ENCODE measurements at regions not wholly inside any gene's neighbourhood (a gene's known extent, or its start where the extent isn't known, plus 50 kb on each side); places are given as distances from the start of the nearest gene placed in this dataset.

- DNase-seq (ENCODE audit: low spot score): peak; percentile 78
Measured at GRCh38 chr15:77821188-77821958, 188.7 kb upstream of the LINGO1 start.

GRCh38 chr15:77819851-77820728 lies 187.4 kb upstream of the LINGO1 start:
- no peak for DNase-seq (ENCODE audit: low spot score)

GRCh38 chr15:77819048-77819850 lies 186.5 kb upstream of the LINGO1 start:
- no peak for DNase-seq (ENCODE audit: low spot score)

- DNase-seq (ENCODE audit: low spot score): no peak
Measured at GRCh38 chr15:77818484-77819047, 185.9 kb upstream of the LINGO1 start.

GRCh38 chr15:77817434-77817833 lies 184.7 kb upstream of the LINGO1 start:
- no peak for DNase-seq (ENCODE audit: low spot score)

GRCh38 chr15:77816983-77817382 lies 184.3 kb upstream of the LINGO1 start:
- no peak for DNase-seq (ENCODE audit: low spot score)

- DNase-seq (ENCODE audit: low spot score): no peak
Measured at GRCh38 chr15:77815015-77815414, 182.3 kb upstream of the LINGO1 start.

GRCh38 chr15:77812664-77813063 lies 180.0 kb upstream of the LINGO1 start:
- no peak for DNase-seq (ENCODE audit: low spot score)

GRCh38 chr15:77811270-77811669 lies 178.6 kb upstream of the LINGO1 start:
- DNase-seq (ENCODE audit: low spot score): no peak

GRCh38 chr15:77810130-77810571 lies 177.4 kb upstream of the LINGO1 start:
- DNase-seq (ENCODE audit: low spot score): no peak

GRCh38 chr15:77808581-77809177 lies 176.0 kb upstream of the LINGO1 start:
- DNase-seq (ENCODE audit: low spot score): no peak

- DNase-seq (ENCODE audit: low spot score): no peak
Measured at GRCh38 chr15:77808075-77808474, 175.4 kb upstream of the LINGO1 start.

GRCh38 chr15:77807611-77808010 lies 174.9 kb upstream of the LINGO1 start:
- DNase-seq (ENCODE audit: low spot score): no peak

GRCh38 chr15:77807115-77807514 lies 174.4 kb upstream of the LINGO1 start:
- DNase-seq (ENCODE audit: low spot score): no peak

- no peak for DNase-seq (ENCODE audit: low spot score)
Measured at GRCh38 chr15:77804210-77804609, 171.5 kb upstream of the LINGO1 start.

- DNase-seq (ENCODE audit: low spot score): no peak
Measured at GRCh38 chr15:77803487-77803886, 170.8 kb upstream of the LINGO1 start.

GRCh38 chr15:77800305-77800704 lies 167.6 kb upstream of the LINGO1 start:
- no peak for DNase-seq (ENCODE audit: low spot score)

- no peak for DNase-seq (ENCODE audit: low spot score)
Measured at GRCh38 chr15:77798847-77799246, 166.1 kb upstream of the LINGO1 start.

GRCh38 chr15:77798151-77798835 lies 165.6 kb upstream of the LINGO1 start:
- DNase-seq (ENCODE audit: low spot score): no peak

GRCh38 chr15:77797270-77797669 lies 164.6 kb upstream of the LINGO1 start:
- no peak for DNase-seq (ENCODE audit: low spot score)

Measured in AG08395 (cell line).